Choroid plexus epithelial cell (primary cell): ENCODE measurements at regions not wholly inside any gene's neighbourhood (a gene's known extent, or its start where the extent isn't known, plus 50 kb on each side); places are given as distances from the start of the nearest gene placed in this dataset.

Experiments used
- DNase-seq: peaks from one replicate; pipeline ENCODE4 v3.0.0-alpha.2; 2010; ENCODE audit warnings: low read depth
- H3K4me3 ChIP-seq: 2 replicates; pipeline ENCODE4 v1.5.1; 2011; ENCODE audit warnings: low read depth, mild to moderate bottlenecking, control low read depth, low read length, moderate library complexity
- TF ChIP-seq, protein P1 (sequence below): conservative IDR thresholded peaks from 2 replicates; pipeline ENCODE4 v1.5.1; 2011; ENCODE audit warnings: low read depth, mild to moderate bottlenecking, control low read depth, inconsistent platforms, low read length, moderate library complexity

DNA sequence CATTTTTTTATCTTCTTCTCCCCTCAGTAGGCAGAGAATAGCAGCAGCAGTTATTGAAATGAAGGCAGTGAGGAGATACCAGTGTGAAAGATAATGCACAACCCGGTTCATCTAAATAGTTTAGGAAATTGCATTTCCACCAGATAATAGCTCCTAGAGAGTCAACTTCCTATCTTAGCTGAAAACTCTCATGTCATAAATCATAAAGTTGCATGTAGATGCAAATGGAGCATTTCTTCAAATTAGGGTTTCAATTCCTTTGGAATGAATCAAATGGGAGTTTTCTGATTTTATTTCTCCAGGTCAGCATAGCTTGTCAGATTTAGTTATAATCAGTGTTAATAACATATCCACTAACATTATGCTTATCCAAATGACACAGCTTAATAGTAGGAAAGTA lies 335.3 kb downstream of the CNTNAP4 start:
- no peak for DNase-seq
- no peak overlapping the region for H3K4me3 ChIP-seq
- TF ChIP-seq, protein P1, sequence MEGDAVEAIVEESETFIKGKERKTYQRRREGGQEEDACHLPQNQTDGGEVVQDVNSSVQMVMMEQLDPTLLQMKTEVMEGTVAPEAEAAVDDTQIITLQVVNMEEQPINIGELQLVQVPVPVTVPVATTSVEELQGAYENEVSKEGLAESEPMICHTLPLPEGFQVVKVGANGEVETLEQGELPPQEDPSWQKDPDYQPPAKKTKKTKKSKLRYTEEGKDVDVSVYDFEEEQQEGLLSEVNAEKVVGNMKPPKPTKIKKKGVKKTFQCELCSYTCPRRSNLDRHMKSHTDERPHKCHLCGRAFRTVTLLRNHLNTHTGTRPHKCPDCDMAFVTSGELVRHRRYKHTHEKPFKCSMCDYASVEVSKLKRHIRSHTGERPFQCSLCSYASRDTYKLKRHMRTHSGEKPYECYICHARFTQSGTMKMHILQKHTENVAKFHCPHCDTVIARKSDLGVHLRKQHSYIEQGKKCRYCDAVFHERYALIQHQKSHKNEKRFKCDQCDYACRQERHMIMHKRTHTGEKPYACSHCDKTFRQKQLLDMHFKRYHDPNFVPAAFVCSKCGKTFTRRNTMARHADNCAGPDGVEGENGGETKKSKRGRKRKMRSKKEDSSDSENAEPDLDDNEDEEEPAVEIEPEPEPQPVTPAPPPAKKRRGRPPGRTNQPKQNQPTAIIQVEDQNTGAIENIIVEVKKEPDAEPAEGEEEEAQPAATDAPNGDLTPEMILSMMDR = no peak

GRCh38 chr16:76614269-76614668 lies 337.1 kb downstream of the CNTNAP4 start:
- DNase-seq = no peak
- H3K4me3 ChIP-seq = no peak overlapping the region
- TF ChIP-seq, protein P1 = no peak

DNA sequence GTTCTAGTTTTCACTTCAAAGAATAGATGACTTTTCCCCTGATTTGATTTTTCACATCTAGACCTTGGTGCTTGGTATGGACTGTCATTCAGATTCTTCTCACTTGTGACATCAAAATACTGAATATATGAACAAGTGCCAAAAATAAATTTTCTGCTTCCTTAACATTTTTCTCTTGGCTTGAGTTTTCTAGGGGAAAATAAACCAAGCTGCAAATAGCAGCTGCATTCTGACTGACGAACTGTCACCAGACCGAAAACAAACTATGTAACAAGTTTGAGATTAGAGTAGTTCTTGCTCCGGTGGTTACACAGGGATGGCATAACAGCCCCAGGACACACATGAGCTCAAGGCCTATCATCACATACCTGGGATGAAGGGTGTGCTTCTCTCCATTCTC lies 345.7 kb downstream of the CNTNAP4 start:
- TF ChIP-seq, protein P1 = no peak
- no peak overlapping the region for H3K4me3 ChIP-seq
- DNase-seq = no peak

DNA sequence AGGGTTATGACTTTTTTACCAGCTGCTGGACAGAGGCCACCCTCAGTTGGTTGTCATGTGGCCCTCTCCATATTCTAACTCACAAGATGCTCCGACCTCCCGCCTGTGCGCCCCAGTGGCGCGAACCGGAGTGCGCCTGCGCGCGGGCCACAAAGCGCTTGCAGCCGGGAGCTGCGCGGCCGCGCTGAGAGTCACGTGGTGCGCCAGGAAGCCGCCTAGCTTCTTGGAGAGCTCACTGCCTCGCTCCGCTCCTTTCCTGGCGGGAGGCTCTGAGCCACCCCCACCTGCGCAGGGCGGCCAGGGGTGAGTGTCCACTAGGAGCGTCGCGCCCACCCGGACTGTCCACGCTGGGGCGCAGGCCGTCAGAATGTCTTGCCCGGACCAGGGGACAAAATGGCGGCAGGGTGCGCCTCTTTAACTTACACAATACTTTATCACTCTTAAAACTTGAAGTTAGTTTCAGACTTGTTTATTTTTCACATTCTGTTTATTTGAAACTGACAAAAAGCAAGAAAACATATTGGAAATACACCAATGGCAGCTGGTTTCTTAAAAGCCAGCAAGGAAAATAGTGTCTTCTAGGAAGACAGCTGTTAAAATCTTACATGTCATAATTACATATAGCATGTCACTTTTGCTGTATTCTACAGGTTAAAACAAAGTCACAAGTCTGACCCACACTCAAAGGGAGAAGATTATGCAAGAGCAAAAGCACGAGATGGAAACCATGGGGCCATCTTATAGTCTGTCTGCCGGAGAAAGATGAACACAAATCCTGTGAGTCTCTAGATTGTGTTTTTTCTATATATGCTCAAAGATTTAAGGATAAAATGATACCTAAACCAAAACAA lies 357.9 kb downstream of the CNTNAP4 start:
- TF ChIP-seq, protein P1 = no peak
- no peak for DNase-seq

GRCh38 chr16:76639685-76640289 lies 362.6 kb downstream of the CNTNAP4 start:
- DNase-seq = no peak
- no peak overlapping the region for H3K4me3 ChIP-seq
- TF ChIP-seq, protein P1 = no peak

More for the DNA sequence above, 357.9 kb downstream of the CNTNAP4 start:
- H3K4me3 ChIP-seq = no peak overlapping the region

DNA sequence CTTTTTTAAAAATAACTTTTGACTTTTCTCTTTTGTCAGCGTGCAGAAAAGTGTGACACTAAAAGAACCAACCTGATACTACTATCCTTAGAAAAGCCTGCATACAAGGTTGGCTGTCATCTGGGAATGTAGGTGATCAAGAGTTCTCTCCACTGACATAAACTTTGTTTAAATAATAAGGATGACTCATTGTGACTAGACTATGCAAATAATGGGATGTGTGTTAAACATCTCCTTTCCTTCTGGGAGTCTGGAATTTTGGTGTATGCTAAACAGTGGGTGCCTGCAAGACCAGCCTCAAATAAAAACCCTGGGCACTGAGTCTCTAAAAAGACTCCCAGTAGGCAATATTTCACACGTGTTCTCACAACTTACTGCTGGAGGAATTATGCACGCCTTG lies 373.4 kb downstream of the CNTNAP4 start:
- TF ChIP-seq, protein P1 = no peak
- no peak overlapping the region for H3K4me3 ChIP-seq
- DNase-seq = no peak
